ENCODE measurements at regions not wholly inside any gene's neighbourhood (a gene's known extent, or its start where the extent isn't known, plus 50 kb on each side); places are given as distances from the start of the nearest gene placed in this dataset.
A peak's percentile ranks its signal among the peaks of the same experiment; 100 is the strongest.

DNA sequence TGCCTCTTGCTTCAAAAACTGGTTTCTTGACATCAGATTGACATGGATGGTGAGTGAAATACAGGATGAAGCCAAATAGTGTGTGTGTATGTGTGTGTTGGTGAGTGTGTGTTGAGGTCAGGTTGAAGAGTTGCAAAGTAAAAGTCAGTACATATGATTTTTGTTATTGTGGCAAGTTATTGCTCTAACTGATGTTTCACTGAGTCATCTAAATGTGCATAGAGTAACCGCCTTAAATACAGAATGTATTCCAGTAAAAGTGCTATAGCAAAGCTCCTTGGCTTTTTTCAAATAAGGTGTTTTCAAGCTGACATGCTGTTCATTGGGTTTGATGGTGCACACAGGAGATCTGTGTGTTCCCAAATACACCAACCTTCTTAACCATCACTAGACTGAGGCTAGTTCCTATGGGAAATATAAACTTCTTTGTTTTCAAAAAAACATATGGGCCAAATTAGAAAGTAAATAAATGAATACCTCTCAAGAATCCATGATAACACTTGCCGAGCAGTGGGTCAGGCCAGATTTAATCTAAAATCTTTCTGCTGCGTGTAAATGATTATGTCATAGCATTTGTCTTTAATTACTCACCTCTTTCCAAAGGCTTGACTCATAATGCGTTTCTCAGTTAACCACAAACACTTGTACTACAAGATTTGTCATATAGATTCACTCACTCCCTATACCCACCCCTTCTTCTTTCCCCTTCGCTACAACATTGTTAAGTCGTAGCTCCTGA is 151.1 kb downstream of the LYPLAL1 start (continued):
- peak; percentile 68 for TF ChIP-seq PATZ1 (tag by site-specific recombination; IDR thresholded peaks at IDR 0.05)
- peak; percentile 92 for TF ChIP-seq SP7 (tag by site-specific recombination; IDR thresholded peaks at IDR 0.05)
- peak; percentile 59; the same call in 1 of the 2 replicates for TF ChIP-seq ZNF324 (tag by site-specific recombination; IDR thresholded peaks at IDR 0.05)
- peak; percentile 87 for TF ChIP-seq ZNF184 (tag by site-specific recombination; IDR thresholded peaks at IDR 0.05)
- no peak for TF ChIP-seq ZNF311 (tag by site-specific recombination; IDR thresholded peaks at IDR 0.05; ENCODE audit: borderline replicate concordance)
- no peak for TF ChIP-seq ZNF223 (tag by site-specific recombination; IDR thresholded peaks at IDR 0.05)

DNA sequence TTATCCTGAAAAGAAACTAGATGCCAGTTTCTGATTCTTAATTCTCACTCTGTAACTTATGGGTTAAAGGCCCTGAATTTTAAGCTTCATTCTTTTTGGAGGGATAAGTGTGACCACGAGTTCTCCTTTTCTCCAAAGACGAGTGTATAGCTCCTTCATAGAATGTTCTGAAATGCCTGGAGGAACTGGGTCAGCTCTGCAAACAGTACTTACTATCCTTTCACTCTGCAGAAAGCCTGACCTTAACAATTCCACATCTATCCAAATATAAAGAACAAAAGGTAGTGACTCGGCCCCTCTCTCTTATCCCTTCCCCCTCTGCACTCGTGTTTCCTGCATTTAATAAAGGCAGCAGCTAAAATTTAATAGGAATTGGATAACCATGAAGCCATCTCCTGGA is 150.5 kb downstream of the LYPLAL1 start:
- CTCF ChIA-PET, result interaction anchor here (0.6 to 1.1 kb wide), 4 partner anchors 27 to 228 kb away, joined by 3 read pairs; no protein-coding TSS in a partner anchor
- H3K4me1 ChIP-seq (ENCODE audit: control insufficient read depth, insufficient read depth, low read length), result peaks cover 5% of the 10 kb centered on the region; the same call in 1 of the 2 replicates
- no peaks in the 10 kb centered on the region for H3K36me3 ChIP-seq (ENCODE audit: control insufficient read depth in 2 of 2, insufficient read depth in 1 of 2, low read length in 2 of 2)
- POLR2A ChIA-PET, result no interaction called here
- no peak for TF ChIP-seq ZBTB17 (tag by site-specific recombination; IDR thresholded peaks at IDR 0.05)
- TF ChIP-seq ZNF423 (tag by site-specific recombination; IDR thresholded peaks at IDR 0.05), result no peak
- TF ChIP-seq ZFP37 (tag by site-specific recombination; IDR thresholded peaks at IDR 0.05), result no peak
- no peak for TF ChIP-seq ZNF48 (tag by site-specific recombination; IDR thresholded peaks at IDR 0.05)
- no peak for TF ChIP-seq ZNF404 (tag by site-specific recombination; IDR thresholded peaks at IDR 0.05)
- no peak for TF ChIP-seq ZNF146 (tag by site-specific recombination; IDR thresholded peaks at IDR 0.05)
- no peak for TF ChIP-seq ELK4 (IDR thresholded peaks at IDR 0.05; ENCODE audit: borderline replicate concordance, low read depth, low read length)
- TF ChIP-seq ZSCAN16 (tag by site-specific recombination; IDR thresholded peaks at IDR 0.05), result no peak
- TF ChIP-seq PRDM6 (tag by site-specific recombination; IDR thresholded peaks at IDR 0.05), result no peak
- no peak for TF ChIP-seq ZNF621 (tag by site-specific recombination; IDR thresholded peaks at IDR 0.05)
- TF ChIP-seq ZBTB7A (tag by site-specific recombination; IDR thresholded peaks at IDR 0.05; ENCODE audit: low read depth), result no peak
- no peak for TF ChIP-seq ZNF629 (tag by site-specific recombination; IDR thresholded peaks at IDR 0.05)
- TF ChIP-seq KLF10 (tag by site-specific recombination; IDR thresholded peaks at IDR 0.05), result no peak
- no peak for TF ChIP-seq ZNF132 (tag by site-specific recombination; IDR thresholded peaks at IDR 0.05; ENCODE audit: borderline replicate concordance)
- TF ChIP-seq SETDB1 (IDR thresholded peaks at IDR 0.05; ENCODE audit: insufficient read length, low read length), result no peak
- TF ChIP-seq, protein P1, sequence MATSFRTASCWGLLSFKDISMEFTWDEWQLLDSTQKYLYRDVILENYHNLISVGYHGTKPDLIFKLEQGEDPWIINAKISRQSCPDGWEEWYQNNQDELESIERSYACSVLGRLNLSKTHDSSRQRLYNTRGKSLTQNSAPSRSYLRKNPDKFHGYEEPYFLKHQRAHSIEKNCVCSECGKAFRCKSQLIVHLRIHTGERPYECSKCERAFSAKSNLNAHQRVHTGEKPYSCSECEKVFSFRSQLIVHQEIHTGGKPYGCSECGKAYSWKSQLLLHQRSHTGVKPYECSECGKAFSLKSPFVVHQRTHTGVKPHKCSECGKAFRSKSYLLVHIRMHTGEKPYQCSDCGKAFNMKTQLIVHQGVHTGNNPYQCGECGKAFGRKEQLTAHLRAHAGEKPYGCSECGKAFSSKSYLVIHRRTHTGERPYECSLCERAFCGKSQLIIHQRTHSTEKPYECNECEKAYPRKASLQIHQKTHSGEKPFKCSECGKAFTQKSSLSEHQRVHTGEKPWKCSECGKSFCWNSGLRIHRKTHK (tag by site-specific recombination; IDR thresholded peaks at IDR 0.05), result no peak
- TF ChIP-seq ZNF529 (tag by site-specific recombination; IDR thresholded peaks at IDR 0.05; ENCODE audit: insufficient replicate concordance), result no peak
- TF ChIP-seq KLF16 (tag by site-specific recombination; IDR thresholded peaks at IDR 0.05), result no peak
- TF ChIP-seq ZNF391 (tag by site-specific recombination; IDR thresholded peaks at IDR 0.05; ENCODE audit: borderline replicate concordance, low read depth), result no peak
- no peak overlapping the region for H3K4me3 ChIP-seq (ENCODE audit: low read depth, low read length)
- H3K27ac ChIP-seq (ENCODE audit: extremely low read depth, low read depth, low read length), result no peak overlapping the region
- H3K9me3 ChIP-seq (ENCODE audit: control insufficient read depth, insufficient read depth, low read depth, low read length), result no peaks in the 10 kb centered on the region
